ENCODE measurements at regions not wholly inside any gene's neighbourhood (a gene's known extent, or its start where the extent isn't known, plus 50 kb on each side); places are given as distances from the start of the nearest gene placed in this dataset.

GRCh38 chr16:14372471-14372870, 257.6 kb downstream of the PARN start:
- Histone ChIP-seq H3K9ac (ENCODE audit: low read length) (no peak overlapping the region), H3K4me3 (replicated peaks in 1 of 2; ENCODE audit: low read depth in 1 of 2, low read length in 2 of 2) (no peak overlapping the region), H4K20me1 (ENCODE audit: insufficient read depth) (no peaks in the 10 kb centered on the region), H3K9me2 (ENCODE audit: insufficient read depth) (no peaks in the 10 kb centered on the region), H3K4me1 (ENCODE audit: control insufficient read depth in 1 of 2, insufficient read depth in 2 of 2, low read length in 2 of 2) (peaks cover 6 to 34% of the 10 kb centered on the region in 2 experiments; a peak in 3 of 4 replicates), H2AFZ (ENCODE audit: low read depth, low read length, poor library complexity, severe bottlenecking) (no peak overlapping the region), H3K27ac (ENCODE audit: low read depth, low read length) (no peak overlapping the region; the same call in 1 of the 2 replicates), H3K4me2 (ENCODE audit: low read length) (no peak overlapping the region), H3K36me3 (ENCODE audit: control insufficient read depth in 1 of 2, insufficient read depth in 2 of 2, low read length in 2 of 2) (no peaks in the 10 kb centered on the region), H3K27me3 (ENCODE audit: insufficient read depth, low read length) (no peaks in the 10 kb centered on the region), H3K79me2 (ENCODE audit: insufficient read depth, low read length) (no peaks in the 10 kb centered on the region), H3K9me3 (ENCODE audit: control insufficient read depth in 1 of 2, insufficient read depth in 1 of 2, low read depth in 1 of 2, low read length in 2 of 2) (no peaks in the 10 kb centered on the region)
- ATAC-seq (no peak), DNase-seq (ENCODE audit: low read depth, low spot score) (no peak)
- ChIA-PET RAD21 (ENCODE audit: low non-redundant PET in 1 of 2, low total read pairs in 2 of 2, uncharacterized antibody in 2 of 2, unreplicated experiment in 2 of 2) (no interaction called here), POLR2A (no interaction called here), CTCF (interaction anchor here (0.6 kb wide), 1 partner anchor 21 kb away, joined by 3 read pairs; no protein-coding TSS in a partner anchor)
- intact Hi-C loops (cut with micrococcal nuclease) = loop anchor here (5.0 kb wide), 1 partner anchor 155 kb away; no protein-coding TSS in a partner anchor
- BruUV-seq (replicated peaks) = no TSS peak
- TF ChIP-seq CTCF (IDR thresholded peaks at IDR 0.05 in 2 of 3, conservative IDR thresholded peaks at IDR 0.05 in 1 of 3; ENCODE audit: borderline replicate concordance in 1 of 3, insufficient read depth in 1 of 3, low read depth in 2 of 3, low read length in 2 of 3) (no peak), RAD21 (IDR thresholded peaks at IDR 0.05; ENCODE audit: low read depth) (no peak), CBX3 (IDR thresholded peaks at IDR 0.05; ENCODE audit: low read depth) (no peak)

GRCh38 chr16:14371778-14372431, 258.2 kb downstream of the PARN start:
- POLR2A ChIA-PET = no interaction called here
- Histone ChIP-seq H3K79me2 (ENCODE audit: insufficient read depth, low read length) (no peaks in the 10 kb centered on the region), H3K9ac (ENCODE audit: low read length) (no peak overlapping the region), H3K27me3 (ENCODE audit: insufficient read depth, low read length) (no peaks in the 10 kb centered on the region), H3K4me2 (ENCODE audit: low read length) (no peak overlapping the region), H3K4me3 (replicated peaks in 1 of 2; ENCODE audit: low read depth in 1 of 2, low read length in 2 of 2) (no peak overlapping the region), H3K27ac (ENCODE audit: low read depth, low read length) (no peak overlapping the region), H2AFZ (ENCODE audit: low read depth, low read length, poor library complexity, severe bottlenecking) (no peak overlapping the region), H3K9me3 (ENCODE audit: control insufficient read depth in 1 of 2, insufficient read depth in 1 of 2, low read depth in 1 of 2, low read length in 2 of 2) (no peaks in the 10 kb centered on the region), H3K4me1 (ENCODE audit: control insufficient read depth in 1 of 2, insufficient read depth in 2 of 2, low read length in 2 of 2) (peaks cover 6 to 29% of the 10 kb centered on the region in 2 experiments; a peak in 3 of 4 replicates), H4K20me1 (ENCODE audit: insufficient read depth) (no peaks in the 10 kb centered on the region), H3K9me2 (ENCODE audit: insufficient read depth) (no peaks in the 10 kb centered on the region), H3K36me3 (ENCODE audit: control insufficient read depth in 1 of 2, insufficient read depth in 2 of 2, low read length in 2 of 2) (no peaks in the 10 kb centered on the region)
- intact Hi-C loops (cut with micrococcal nuclease) = loop anchor here (5.0 kb wide), 1 partner anchor 155 kb away; no protein-coding TSS in a partner anchor
- ATAC-seq (peak; percentile 57), DNase-seq (ENCODE audit: low read depth, low spot score) (no peak)
- no TSS peak for BruUV-seq (replicated peaks)
- RAD21 ChIA-PET (ENCODE audit: low non-redundant PET in 1 of 2, low total read pairs in 2 of 2, uncharacterized antibody in 2 of 2, unreplicated experiment in 2 of 2) = no interaction called here
- CTCF ChIA-PET = no interaction called here
- TF ChIP-seq ELF1 (IDR thresholded peaks at IDR 0.05; ENCODE audit: borderline replicate concordance, low read depth) (no peak), SRF (IDR thresholded peaks at IDR 0.05; ENCODE audit: low read depth) (no peak), CBX3 (IDR thresholded peaks at IDR 0.05; ENCODE audit: low read depth) (no peak), FOSL1 (IDR thresholded peaks at IDR 0.05; ENCODE audit: low read depth) (no peak), SIN3A (IDR thresholded peaks at IDR 0.05; ENCODE audit: low read depth) (no peak), POLR2A (IDR thresholded peaks at IDR 0.05; ENCODE audit: borderline replicate concordance, extremely low read depth, insufficient read depth, insufficient read length) (no peak), RAD21 (IDR thresholded peaks at IDR 0.05; ENCODE audit: low read depth) (no peak), ZFX (IDR thresholded peaks at IDR 0.05) (no peak), ZBTB33 (IDR thresholded peaks at IDR 0.05; ENCODE audit: extremely low read depth, insufficient replicate concordance, low read length) (no peak), CTCF (IDR thresholded peaks at IDR 0.05 in 2 of 3, conservative IDR thresholded peaks at IDR 0.05 in 1 of 3; ENCODE audit: borderline replicate concordance in 1 of 3, insufficient read depth in 1 of 3, low read depth in 2 of 3, low read length in 2 of 3) (no peak), ATF3 (IDR thresholded peaks at IDR 0.05) (no peak)
